ENCODE measurements at regions not wholly inside any gene's neighbourhood (a gene's known extent, or its start where the extent isn't known, plus 50 kb on each side); places are given as distances from the start of the nearest gene placed in this dataset.

GRCh38 chr2:196409376-196409775 lies 230.1 kb upstream of the CCDC150 start:
- CTCF ChIA-PET, result no interaction called here
- intact Hi-C loops (cut with micrococcal nuclease), result no loop called here
- no peak for DNase-seq (ENCODE audit: unreplicated experiment)
- no peak overlapping the region for H3K27ac Mint-ChIP-seq (ENCODE audit: low read depth, unreplicated experiment)
- H3K9me3 Mint-ChIP-seq (ENCODE audit: unreplicated experiment), result no peaks in the 10 kb centered on the region
- no peaks in the 10 kb centered on the region for H3K36me3 Mint-ChIP-seq (ENCODE audit: insufficient read depth, unreplicated experiment)
- TF ChIP-seq CTCF (IDR thresholded peaks at IDR 0.05; ENCODE audit: unreplicated experiment), result no peak
- H3K4me1 Mint-ChIP-seq (ENCODE audit: insufficient read depth, unreplicated experiment), result no peaks in the 10 kb centered on the region
- BruUV-seq (replicated peaks), result no TSS peak
- no peak overlapping the region for H3K4me3 Mint-ChIP-seq (ENCODE audit: unreplicated experiment)
- POLR2A ChIA-PET, result no interaction called here
- H3K27me3 Mint-ChIP-seq (ENCODE audit: insufficient read depth, unreplicated experiment), result no peaks in the 10 kb centered on the region

- Mint-ChIP-seq H3K9me3 (ENCODE audit: unreplicated experiment) (no peaks in the 10 kb centered on the region), H3K27me3 (ENCODE audit: insufficient read depth, unreplicated experiment) (no peaks in the 10 kb centered on the region), H3K4me3 (ENCODE audit: unreplicated experiment) (no peak overlapping the region), H3K4me1 (ENCODE audit: insufficient read depth, unreplicated experiment) (no peaks in the 10 kb centered on the region), H3K36me3 (ENCODE audit: insufficient read depth, unreplicated experiment) (no peaks in the 10 kb centered on the region), H3K27ac (ENCODE audit: low read depth, unreplicated experiment) (no peak overlapping the region)
- no peak for TF ChIP-seq CTCF (IDR thresholded peaks at IDR 0.05; ENCODE audit: unreplicated experiment)
- no peak for DNase-seq (ENCODE audit: unreplicated experiment)
- POLR2A ChIA-PET, result no interaction called here
- intact Hi-C loops (cut with micrococcal nuclease), result no loop called here
- no TSS peak for BruUV-seq (replicated peaks)
- CTCF ChIA-PET, result no interaction called here
These were observed 229.5 kb upstream of the CCDC150 start for GRCh38 chr2:196410008-196410407.

GRCh38 chr2:196413821-196414274 lies 225.7 kb upstream of the CCDC150 start:
- DNase-seq (ENCODE audit: unreplicated experiment), result no peak
- Mint-ChIP-seq H3K4me3 (ENCODE audit: unreplicated experiment) (no peak overlapping the region), H3K27ac (ENCODE audit: low read depth, unreplicated experiment) (no peak overlapping the region), H3K9me3 (ENCODE audit: unreplicated experiment) (no peaks in the 10 kb centered on the region), H3K27me3 (ENCODE audit: insufficient read depth, unreplicated experiment) (no peaks in the 10 kb centered on the region), H3K4me1 (ENCODE audit: insufficient read depth, unreplicated experiment) (no peaks in the 10 kb centered on the region), H3K36me3 (ENCODE audit: insufficient read depth, unreplicated experiment) (no peaks in the 10 kb centered on the region)
- BruUV-seq (replicated peaks), result no TSS peak
- POLR2A ChIA-PET, result interaction anchor here (1.1 kb wide), 1 partner anchor 15 kb away, joined by 3 read pairs; no protein-coding TSS in a partner anchor
- CTCF ChIA-PET, result interaction anchor here (1.2 kb wide), 1 partner anchor 18 kb away, joined by 3 read pairs; no protein-coding TSS in a partner anchor
- intact Hi-C loops (cut with micrococcal nuclease), result no loop called here
- no peak for TF ChIP-seq CTCF (IDR thresholded peaks at IDR 0.05; ENCODE audit: unreplicated experiment)

- no peak for TF ChIP-seq CTCF (IDR thresholded peaks at IDR 0.05; ENCODE audit: unreplicated experiment)
- no peaks in the 10 kb centered on the region for H3K36me3 Mint-ChIP-seq (ENCODE audit: insufficient read depth, unreplicated experiment)
- intact Hi-C loops (cut with micrococcal nuclease), result no loop called here
- ChIA-PET POLR2A (no interaction called here), CTCF (no interaction called here)
- H3K4me3 Mint-ChIP-seq (ENCODE audit: unreplicated experiment), result no peak overlapping the region
- H3K27me3 Mint-ChIP-seq (ENCODE audit: insufficient read depth, unreplicated experiment), result no peaks in the 10 kb centered on the region
- no peak overlapping the region for H3K27ac Mint-ChIP-seq (ENCODE audit: low read depth, unreplicated experiment)
- no peaks in the 10 kb centered on the region for H3K4me1 Mint-ChIP-seq (ENCODE audit: insufficient read depth, unreplicated experiment)
- no peaks in the 10 kb centered on the region for H3K9me3 Mint-ChIP-seq (ENCODE audit: unreplicated experiment)
- DNase-seq (ENCODE audit: unreplicated experiment), result no peak
- BruUV-seq (replicated peaks), result no TSS peak
These were observed 224.1 kb upstream of the CCDC150 start for GRCh38 chr2:196415384-196415783.
